DOHH2 (cell line): ENCODE measurements at regions not wholly inside any gene's neighbourhood (a gene's known extent, or its start where the extent isn't known, plus 50 kb on each side); places are given as distances from the start of the nearest gene placed in this dataset.

ENCODE experiments used
- EZH2phosphoT487 ChIP-seq: fragments of 200-600 bp; sonication (generic); IDR thresholded peaks from 2 replicates; pipeline ENCODE4 v1.6.1; 2017; ENCODE audit warnings: borderline replicate concordance, mild to moderate bottlenecking, antibody characterized with exemption, low read length, moderate library complexity, mixed read lengths
- TF ChIP-seq, protein P1 (sequence below): fragments of 200-600 bp; sonication (generic); IDR thresholded peaks from one replicate; pipeline ENCODE4 v1.5.1; 2014; ENCODE audit warnings: antibody characterized with exemption, mild to moderate bottlenecking, low read depth, low read length; ENCODE audit not compliant: poor library complexity, severe bottlenecking

DNA sequence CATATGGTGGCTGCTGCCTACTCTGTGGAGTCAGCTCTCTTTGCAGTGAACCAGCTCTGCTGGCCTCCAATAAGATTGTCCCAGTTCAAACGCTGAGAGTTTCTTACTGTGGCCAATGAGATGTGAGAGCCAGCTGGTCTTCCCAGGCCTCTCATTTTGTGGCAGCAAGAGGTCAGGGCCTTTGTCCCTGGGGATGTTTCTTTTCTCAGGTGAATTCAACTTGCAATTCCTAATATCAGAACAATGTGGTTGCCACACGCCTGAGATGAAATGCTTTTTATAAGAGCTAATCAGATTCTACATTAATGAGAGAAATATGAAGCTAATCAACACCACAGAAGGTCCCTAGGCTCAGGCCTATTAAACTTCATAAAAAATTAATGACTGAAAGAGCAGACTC lies 660.1 kb upstream of the CAMK1G start:
- TF ChIP-seq, protein P1, sequence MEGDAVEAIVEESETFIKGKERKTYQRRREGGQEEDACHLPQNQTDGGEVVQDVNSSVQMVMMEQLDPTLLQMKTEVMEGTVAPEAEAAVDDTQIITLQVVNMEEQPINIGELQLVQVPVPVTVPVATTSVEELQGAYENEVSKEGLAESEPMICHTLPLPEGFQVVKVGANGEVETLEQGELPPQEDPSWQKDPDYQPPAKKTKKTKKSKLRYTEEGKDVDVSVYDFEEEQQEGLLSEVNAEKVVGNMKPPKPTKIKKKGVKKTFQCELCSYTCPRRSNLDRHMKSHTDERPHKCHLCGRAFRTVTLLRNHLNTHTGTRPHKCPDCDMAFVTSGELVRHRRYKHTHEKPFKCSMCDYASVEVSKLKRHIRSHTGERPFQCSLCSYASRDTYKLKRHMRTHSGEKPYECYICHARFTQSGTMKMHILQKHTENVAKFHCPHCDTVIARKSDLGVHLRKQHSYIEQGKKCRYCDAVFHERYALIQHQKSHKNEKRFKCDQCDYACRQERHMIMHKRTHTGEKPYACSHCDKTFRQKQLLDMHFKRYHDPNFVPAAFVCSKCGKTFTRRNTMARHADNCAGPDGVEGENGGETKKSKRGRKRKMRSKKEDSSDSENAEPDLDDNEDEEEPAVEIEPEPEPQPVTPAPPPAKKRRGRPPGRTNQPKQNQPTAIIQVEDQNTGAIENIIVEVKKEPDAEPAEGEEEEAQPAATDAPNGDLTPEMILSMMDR, result no peak
- no peak for TF ChIP-seq EZH2phosphoT487
